Stimulated activated CD4-positive, alpha-beta T cell treated with anti-CD3 and anti-CD28 coated beads, Interleukin-1b, Interleukin-23, amount 100 ng/mL, for 24 hours (primary cell): ENCODE measurements at regions not wholly inside any gene's neighbourhood (a gene's known extent, or its start where the extent isn't known, plus 50 kb on each side); places are given as distances from the start of the nearest gene placed in this dataset.

Source experiments
- DNase-seq, 4 experiments: peaks; one replicate each; pipeline ENCODE4 v3.0.0-alpha.2; 2020; ENCODE audit warnings: low read depth in 4 of 4, low spot score in 1 of 4

DNA sequence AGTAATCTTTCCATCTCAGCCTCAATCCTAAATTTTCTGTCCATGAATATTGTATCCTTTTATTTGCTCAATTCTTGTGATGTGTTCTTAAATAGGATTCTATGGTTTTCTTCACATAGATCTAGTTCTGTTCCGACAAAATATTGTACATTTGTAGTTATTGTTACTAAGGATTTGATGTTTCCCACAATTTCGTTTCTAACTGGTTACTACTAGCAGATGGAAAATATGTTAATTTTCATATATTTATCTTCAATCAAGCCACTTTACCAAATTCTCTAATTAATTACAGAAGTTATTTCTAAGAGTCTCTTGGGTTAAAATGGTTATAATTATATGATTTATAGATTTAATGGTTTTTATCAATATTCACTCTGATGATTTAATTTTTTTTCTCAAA is 60.3 kb downstream of the SEC61B start:
- DNase-seq, result no peak

- DNase-seq, result no peak
Observed at GRCh38 chr9:99285965-99286364, 63.9 kb downstream of the SEC61B start.

GRCh38 chr9:99286536-99286935 is 64.5 kb downstream of the SEC61B start:
- DNase-seq, result no peak

GRCh38 chr9:99287641-99288040 is 65.6 kb downstream of the SEC61B start:
- DNase-seq, result no peak

DNA sequence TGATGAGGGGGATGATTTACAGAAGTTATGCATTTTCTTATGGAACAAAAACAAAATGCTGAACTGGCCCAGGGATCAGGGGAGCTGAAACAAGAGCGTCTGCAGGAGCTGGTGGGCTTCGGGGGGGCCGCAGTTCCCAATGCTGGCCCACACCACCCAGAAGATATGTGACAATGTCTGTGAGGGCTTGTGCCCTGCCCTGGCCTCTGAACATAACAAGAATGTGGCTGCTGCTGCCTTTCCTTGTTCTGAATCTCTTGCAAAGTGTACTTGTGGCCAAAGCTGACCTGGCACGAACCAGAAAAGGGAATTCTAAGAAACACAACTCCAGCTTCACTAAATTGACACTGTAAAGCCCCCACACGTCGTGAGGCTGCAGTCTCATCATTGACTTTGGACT is 66.7 kb downstream of the SEC61B start:
- DNase-seq, result no peak

DNA sequence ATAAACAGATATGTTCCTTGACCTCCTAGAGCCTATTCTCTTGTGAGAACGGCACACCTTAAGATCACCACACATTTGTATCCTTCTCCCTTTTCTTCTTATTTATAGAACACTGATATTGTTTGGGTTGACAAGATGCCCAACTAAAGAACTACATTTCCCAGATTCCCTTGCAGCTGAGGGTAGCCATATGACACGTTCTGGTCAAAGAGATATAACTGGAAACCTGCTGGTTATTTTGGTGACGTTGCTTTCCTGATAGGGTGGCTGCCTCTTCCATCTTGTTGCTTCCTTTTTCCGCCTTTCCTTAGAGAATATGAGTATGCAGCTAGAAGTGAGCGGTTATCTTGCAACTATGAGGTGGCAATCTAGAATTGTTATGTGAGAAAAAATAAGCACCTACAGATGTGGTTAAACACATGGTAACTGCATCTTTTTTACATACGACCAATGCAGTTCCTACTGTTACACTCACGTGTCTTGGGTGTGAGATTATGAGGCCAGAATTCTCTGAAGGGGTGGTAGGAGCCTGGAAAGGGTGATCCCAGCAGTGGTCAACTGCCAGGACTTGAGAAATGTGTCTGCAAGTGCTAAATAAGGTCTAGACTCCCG is 72.9 kb downstream of the SEC61B start:
- DNase-seq, result no peak

DNA sequence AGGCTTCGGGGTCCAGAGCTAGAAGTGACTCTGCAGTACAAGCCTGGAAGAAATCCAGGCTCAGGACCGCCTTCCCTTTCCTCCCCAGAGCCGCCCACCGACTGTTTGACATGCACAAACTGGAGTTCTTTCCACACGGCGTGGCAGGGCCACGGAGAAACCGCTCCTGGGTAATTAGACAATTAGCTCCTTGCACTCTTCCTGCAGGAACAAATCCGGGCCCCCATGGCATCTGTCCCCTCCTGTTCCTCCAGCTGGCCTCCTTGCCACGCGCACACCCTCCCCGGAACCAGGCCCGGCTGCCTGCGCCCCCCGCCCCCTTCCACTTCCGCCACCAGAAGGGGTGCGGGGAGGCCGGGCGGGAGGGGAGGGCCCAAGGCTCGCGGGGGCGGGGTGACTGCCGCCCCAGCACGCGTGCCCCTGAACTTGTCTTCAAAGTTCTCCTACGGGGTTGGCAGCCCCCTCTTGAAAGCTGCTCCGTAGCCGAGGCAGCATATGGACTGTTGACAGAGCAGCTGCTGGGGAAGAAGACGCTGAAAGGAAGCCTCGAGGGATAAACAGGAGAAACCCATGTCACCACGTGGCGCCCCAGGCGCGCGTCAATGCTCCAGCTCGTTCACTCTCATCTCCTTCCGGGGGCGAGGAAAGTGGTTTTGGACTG is 74.3 kb downstream of the SEC61B start:
- DNase-seq, result no peak

GRCh38 chr9:99298614-99299013 is 76.5 kb downstream of the SEC61B start:
- DNase-seq, result no peak

- no peak for DNase-seq
Observed at GRCh38 chr9:99299211-99300102, 77.4 kb downstream of the SEC61B start.

- no peak for DNase-seq
Observed at GRCh38 chr9:99300103-99300439, 78.0 kb downstream of the SEC61B start.

DNA sequence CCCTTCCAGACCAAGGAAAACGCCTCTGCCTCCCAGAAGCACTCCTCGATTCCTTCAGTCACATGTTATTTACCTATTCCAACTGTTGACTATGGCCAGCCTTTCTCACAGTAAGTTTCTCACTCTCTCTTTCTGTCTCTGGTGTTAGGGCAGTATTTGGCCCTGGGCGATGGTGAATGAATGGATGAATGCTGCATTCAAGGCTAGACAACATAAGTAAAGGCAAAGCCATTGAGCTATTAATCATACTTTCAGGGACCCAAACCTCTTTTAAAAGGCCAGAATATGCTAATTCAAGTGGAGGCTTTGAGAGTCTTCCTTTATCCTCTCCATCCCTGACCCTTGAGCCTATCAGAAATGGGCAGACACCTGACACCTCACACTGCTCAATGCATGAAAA is 78.5 kb downstream of the SEC61B start:
- DNase-seq, result no peak

DNA sequence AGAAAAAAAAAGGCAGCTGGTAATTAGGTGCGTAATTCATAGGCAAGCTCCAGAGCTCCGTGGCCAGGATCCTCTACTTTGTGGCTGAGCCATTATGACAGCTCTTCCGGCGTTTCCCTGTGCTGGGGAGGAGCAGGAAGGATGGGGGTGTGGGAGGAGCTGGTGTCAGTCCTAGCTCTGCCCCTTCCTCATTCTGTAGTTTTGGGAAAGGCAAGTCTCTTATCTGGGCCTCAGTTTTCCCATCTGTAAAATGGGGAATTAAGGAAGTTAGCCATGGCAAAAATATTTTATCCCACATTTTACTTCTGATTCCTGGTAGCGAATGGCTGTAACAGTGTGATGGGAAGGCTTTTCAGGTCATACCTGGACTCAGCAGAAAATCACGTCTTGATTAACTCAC is 81.1 kb downstream of the SEC61B start:
- DNase-seq, result no peak

DNA sequence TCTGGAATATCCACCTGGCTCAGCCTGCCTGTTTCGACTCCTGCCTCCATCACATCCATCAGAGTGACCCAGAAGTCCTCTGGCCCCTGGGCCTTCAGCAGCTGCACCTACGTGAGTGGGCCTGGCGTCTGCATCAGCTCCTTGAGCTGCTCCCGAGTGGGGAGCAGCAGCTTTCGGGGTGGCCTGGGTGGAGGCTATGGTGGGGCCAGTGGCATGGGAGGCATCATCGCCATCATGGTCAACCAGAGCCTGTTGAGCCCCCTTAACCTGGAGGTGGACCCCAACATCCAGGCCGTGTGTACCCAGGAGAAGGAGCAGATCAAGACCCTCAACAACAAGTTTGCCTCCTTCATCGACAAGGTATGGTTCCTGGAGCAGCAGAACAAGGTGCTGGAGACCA is 83.0 kb downstream of the SEC61B start:
- DNase-seq, result no peak

DNA sequence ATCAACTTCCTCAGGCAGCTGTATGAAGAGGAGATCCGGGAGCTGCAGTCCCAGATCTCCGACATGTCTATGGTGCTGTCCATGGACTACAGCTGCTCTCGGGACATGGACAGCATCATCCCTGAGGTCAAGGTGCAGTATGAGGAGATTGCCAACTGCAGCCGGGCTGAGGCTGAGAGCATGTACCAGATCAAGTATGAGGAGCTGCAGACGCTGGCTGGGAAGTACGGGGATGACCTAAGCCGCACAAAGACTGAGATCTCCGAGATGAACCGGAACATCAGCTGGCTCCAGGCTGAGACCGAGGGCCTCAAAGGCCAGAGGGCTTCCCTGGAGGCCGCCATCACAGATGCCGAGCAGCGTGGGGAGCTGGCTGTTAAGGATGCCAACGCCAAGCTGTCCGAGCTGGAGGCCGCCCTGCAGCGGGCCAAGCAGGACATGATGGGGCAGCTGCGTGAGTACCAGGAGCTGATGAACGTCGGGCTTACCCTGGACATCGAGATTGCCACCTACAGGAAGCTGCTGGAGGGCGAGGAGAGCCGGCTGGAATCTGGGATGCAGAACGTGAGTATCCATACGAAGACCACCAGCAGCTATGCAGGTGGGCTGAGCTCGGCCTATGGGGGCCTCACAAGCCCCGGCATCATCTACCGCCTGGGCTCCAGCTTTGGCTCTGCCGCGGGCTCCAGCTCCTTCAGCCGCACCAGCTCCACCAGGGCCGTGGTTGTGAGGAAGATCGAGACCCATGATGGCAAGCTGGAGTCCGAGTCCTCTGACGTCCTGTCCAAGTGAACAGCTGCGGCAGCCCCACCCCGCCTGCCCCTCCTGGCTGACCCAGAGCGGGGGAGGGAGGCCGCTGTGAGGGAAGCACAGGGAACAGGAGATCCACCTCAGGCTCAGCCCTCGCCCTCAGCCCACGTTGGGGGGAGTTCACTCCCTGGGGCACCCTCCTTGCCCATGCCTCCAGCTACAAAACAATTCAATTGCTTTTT is 84.0 kb downstream of the SEC61B start:
- no peak for DNase-seq

- no peak for DNase-seq
Observed at GRCh38 chr9:99307851-99308250, 85.8 kb downstream of the SEC61B start.

- no peak for DNase-seq
Observed at GRCh38 chr9:99309141-99309939, 87.3 kb downstream of the SEC61B start.

- DNase-seq, result no peak
Observed at GRCh38 chr9:99312736-99313135, 90.7 kb downstream of the SEC61B start.

GRCh38 chr9:99319048-99319447 is 97.0 kb downstream of the SEC61B start:
- no peak for DNase-seq

- no peak for DNase-seq
Observed at GRCh38 chr9:99322299-99322698, 100.2 kb downstream of the SEC61B start.
